ENCODE measurements at regions not wholly inside any gene's neighbourhood (a gene's known extent, or its start where the extent isn't known, plus 50 kb on each side); places are given as distances from the start of the nearest gene placed in this dataset.

DNA sequence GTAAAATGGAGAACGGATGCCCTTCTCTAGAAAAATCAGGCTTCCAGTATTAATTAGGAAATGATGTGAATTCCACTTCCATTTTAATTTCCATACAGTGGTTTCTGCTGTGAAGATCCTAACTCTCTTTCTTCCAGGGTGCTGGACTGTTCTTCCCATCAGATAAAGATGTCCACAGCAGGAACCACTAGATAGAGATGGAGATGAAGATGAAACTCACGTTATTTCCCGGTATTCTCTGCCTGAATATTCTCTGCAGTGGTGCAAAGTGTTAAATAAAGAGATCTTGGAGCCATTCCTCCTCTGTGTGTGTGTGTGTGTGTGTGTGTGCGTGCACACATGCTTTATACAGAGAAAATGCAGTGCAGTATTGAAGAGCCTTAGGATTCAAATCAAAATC, 727.5 kb downstream of the KCNJ2 start:
- TF ChIP-seq CTCF (conservative IDR thresholded peaks at IDR 0.05; ENCODE audit: low read length): no peak
- no peak for TF ChIP-seq EZH2phosphoT487 (IDR thresholded peaks at IDR 0.05; ENCODE audit: borderline replicate concordance)

Data from Loucy (cell line).